Panc1 (cell line): ENCODE measurements at regions not wholly inside any gene's neighbourhood (a gene's known extent, or its start where the extent isn't known, plus 50 kb on each side); places are given as distances from the start of the nearest gene placed in this dataset.

ENCODE experiments used
- ATAC-seq: fragments of 200-7000 bp; cut with Tn5 transposase; 2 replicates; pipeline ENCODE4 v1.9.1; 2020; ENCODE audit warnings: mild to moderate bottlenecking, moderate library complexity
- BruUV-seq: library from RNA; stranded (reverse); fragments of 400-500 nt; replicated peaks from 2 replicates; lab custom pipeline; 2021; lab: Mats Ljungman, UMichigan
- CTCF ChIA-PET: fragments of 300-600 bp; sonication (Branson Sonifier 250); formaldehyde crosslinking; loops from one replicate; lab custom pipeline; 2022; ENCODE audit warnings: antibody characterized with exemption; lab: Charles Lee
- POLR2A ChIA-PET: fragments of 300-600 bp; sonication (Branson Sonifier 250); formaldehyde crosslinking; loops from one replicate; lab custom pipeline; 2022; ENCODE audit warnings: antibody characterized with exemption; lab: Charles Lee
- DNase-seq: peaks from one replicate; pipeline ENCODE4 v3.0.0-alpha.2; 2010; ENCODE audit warnings: low read depth, low spot score
- H3K27ac ChIP-seq: 2 replicates; pipeline ENCODE4 v1.5.1; 2011; ENCODE audit warnings: mild to moderate bottlenecking, low read length, inconsistent platforms
- H3K27me3 ChIP-seq: fragments of 200-500 bp; sonication (Bioruptor generic); 2 replicates; pipeline ENCODE4 v1.6.0; 2014; ENCODE audit warnings: low read length, inconsistent platforms; ENCODE audit not compliant: control insufficient read depth, insufficient read depth
- H3K36me3 ChIP-seq: fragments of 200-500 bp; sonication (Bioruptor generic); 2 replicates; pipeline ENCODE4 v1.5.1; 2014; ENCODE audit warnings: inconsistent platforms, mild to moderate bottlenecking, low read length, moderate library complexity; ENCODE audit not compliant: control insufficient read depth, insufficient read depth
- H3K4me1 ChIP-seq: 2 replicates; pipeline ENCODE4 v1.5.1; 2011; ENCODE audit warnings: inconsistent platforms, mild to moderate bottlenecking, low read length, moderate library complexity; ENCODE audit not compliant: control insufficient read depth, insufficient read depth
- H3K4me3 ChIP-seq, 2 experiments: 2 replicates each; pipeline ENCODE4 v1.5.1; 2011 to 2012; ENCODE audit warnings: low read depth in 2 of 2, low read length in 2 of 2, mild to moderate bottlenecking in 2 of 2, inconsistent platforms in 1 of 2, moderate library complexity in 1 of 2
- H3K9me3 ChIP-seq: fragments of 200-500 bp; sonication (Bioruptor generic); 2 replicates; pipeline ENCODE4 v1.5.1; 2014; ENCODE audit warnings: low read depth, mild to moderate bottlenecking, inconsistent platforms, low read length, moderate library complexity; ENCODE audit not compliant: control insufficient read depth, insufficient read depth
- CTCF ChIP-seq: fragments of 450-650 bp; IDR thresholded peaks from 2 replicates; pipeline ENCODE4 v1.5.1; 2017; ENCODE audit warnings: mild to moderate bottlenecking
- POLR2AphosphoS5 ChIP-seq: IDR thresholded peaks from 2 replicates; pipeline ENCODE4 v1.6.1; 2012; ENCODE audit warnings: mild to moderate bottlenecking, low read depth, low read length, moderate library complexity
- REST ChIP-seq, 2 experiments: IDR thresholded peaks; 2 replicates each; pipeline ENCODE4 v1.6.1; 2011 to 2012; ENCODE audit warnings: low read depth in 2 of 2, control low read depth in 1 of 2, low read length in 1 of 2, mild to moderate bottlenecking in 1 of 2, moderate library complexity in 1 of 2; ENCODE audit not compliant: insufficient read depth in 1 of 2
- SIN3A ChIP-seq: IDR thresholded peaks from 2 replicates; pipeline ENCODE4 v1.6.1; 2012; ENCODE audit warnings: low read depth, mild to moderate bottlenecking, low read length, moderate library complexity, borderline replicate concordance; ENCODE audit not compliant: insufficient read depth
- TCF7L2 ChIP-seq: IDR thresholded peaks from 2 replicates; pipeline ENCODE4 v1.6.1; 2011; ENCODE audit warnings: mild to moderate bottlenecking, low read depth, low read length, inconsistent platforms
- in situ Hi-C: cut with HindIII; loops from 2 replicates; pipeline ENCODE4 v1.10.0; 2016; ENCODE audit warnings: low sequenced_read_pairs, low pct_unique_long_range_greater_than_20kb
- intact Hi-C: fragments of 100-400 bp; cut with micrococcal nuclease; formaldehyde crosslinking; loops from one replicate; pipeline ENCODE4 v1.10.0; 2022; ENCODE audit not compliant: unreplicated experiment

- CTCF ChIA-PET: no interaction called here
- in situ Hi-C loops: no loop called here
- intact Hi-C loops: no loop called here
- Histone ChIP-seq H3K4me3 (no peak overlapping the region), H3K4me1 (no peaks in the 10 kb centered on the region), H3K36me3 (no peaks in the 10 kb centered on the region), H3K9me3 (no peaks in the 10 kb centered on the region), H3K27ac (no peak overlapping the region), H3K27me3 (no peaks in the 10 kb centered on the region)
- DNase-seq: no peak
- ATAC-seq: no peak
- POLR2A ChIA-PET: interaction anchor here (0.7 kb wide), 1 partner anchor 206 kb away, joined by 13 read pairs; no protein-coding TSS in a partner anchor
- TF ChIP-seq SIN3A: no peak
- TF ChIP-seq TCF7L2: no peak
- TF ChIP-seq REST (IDR thresholded peaks at IDR 0.05; ENCODE audit: insufficient read depth in 1 of 2, low read depth in 2 of 2, low read length in 1 of 2): no peak
- TF ChIP-seq POLR2AphosphoS5: no peak
- TF ChIP-seq CTCF: no peak
- BruUV-seq: no TSS peak
Measured at GRCh38 chr4:15295421-15296162, 132.2 kb upstream of the C1QTNF7 start.

- H3K9me3 ChIP-seq: no peaks in the 10 kb centered on the region
- no peak overlapping the region for H3K27ac ChIP-seq
- ChIA-PET CTCF (no interaction called here), POLR2A (no interaction called here)
- no peaks in the 10 kb centered on the region for H3K36me3 ChIP-seq
- no peaks in the 10 kb centered on the region for H3K27me3 ChIP-seq
- intact Hi-C loops (no loop called here), in situ Hi-C loops (no loop called here)
- DNase-seq: no peak
- no peak for TF ChIP-seq REST (IDR thresholded peaks at IDR 0.05; ENCODE audit: insufficient read depth in 1 of 2, low read depth in 2 of 2, low read length in 1 of 2)
- TF ChIP-seq SIN3A: no peak
- no peak for TF ChIP-seq POLR2AphosphoS5
- TF ChIP-seq TCF7L2: no peak
- no peak for TF ChIP-seq CTCF
- BruUV-seq: no TSS peak
- H3K4me3 ChIP-seq: no peak overlapping the region
- no peak for ATAC-seq
- H3K4me1 ChIP-seq: no peaks in the 10 kb centered on the region
Measured at GRCh38 chr4:15297344-15297743, 130.5 kb upstream of the C1QTNF7 start.
